Sigmoid colon (tissue), 6 donors: ENCODE measurements at regions not wholly inside any gene's neighbourhood (a gene's known extent, or its start where the extent isn't known, plus 50 kb on each side); places are given as distances from the start of the nearest gene placed in this dataset.

Experiments
- DNase-seq: peaks from one replicate; pipeline ENCODE4 v3.0.0-alpha.2; 2019
- H3K27ac ChIP-seq, 4 donors: fragments of 200-600 bp; sonication (generic); one replicate each; pipeline ENCODE4 v1.5.1; 2016 to 2019; ENCODE audit warnings: mild to moderate bottlenecking in 1 of 4
- H3K27me3 ChIP-seq, 3 donors: fragments of 200-600 bp; sonication (generic); one replicate each; pipeline ENCODE4 v1.5.1; 2019; ENCODE audit warnings: mild to moderate bottlenecking in 1 of 3
- H3K36me3 ChIP-seq, 4 donors: fragments of 200-600 bp; sonication (generic); one replicate each; pipeline ENCODE4 v1.5.1; 2016 to 2019
- H3K4me1 ChIP-seq, 4 donors: fragments of 200-600 bp; sonication (generic); one replicate each; pipeline ENCODE4 v1.5.1; 2017 to 2019
- H3K4me3 ChIP-seq, 4 donors: fragments of 200-600 bp; sonication (generic); one replicate each; pipeline ENCODE4 v1.5.1; 2017 to 2019; ENCODE audit warnings: mild to moderate bottlenecking in 2 of 4, moderate library complexity in 1 of 4
- H3K9me3 ChIP-seq, 4 donors: fragments of 200-600 bp in 3 of 4; sonication (generic) in 3 of 4; one replicate each; pipeline versions ENCODE4 v1.5.1 to v1.6.1; 2013 to 2019
- CTCF ChIP-seq, 4 experiments: fragments of 450-650 bp in 3 of 4; fragments of 200-600 bp in 1 of 4; IDR thresholded peaks; one replicate each; pipeline ENCODE4 v1.5.1; 2016 to 2019; ENCODE audit warnings: antibody characterized with exemption in 4 of 4, mild to moderate bottlenecking in 3 of 4, moderate library complexity in 2 of 4
- EP300 ChIP-seq, 4 donors: sonication (generic); formaldehyde crosslinking; IDR thresholded peaks; one replicate each; pipeline ENCODE4 v1.6.1; 2017; ENCODE audit warnings: antibody characterized with exemption in 4 of 4
- POLR2A ChIP-seq, 2 donors: fragments of 450-650 bp; IDR thresholded peaks; one replicate each; pipeline ENCODE4 v1.6.1; 2016; ENCODE audit warnings: antibody characterized with exemption in 2 of 2, mild to moderate bottlenecking in 2 of 2, moderate library complexity in 2 of 2
- POLR2AphosphoS5 ChIP-seq, 4 donors: sonication (generic); formaldehyde crosslinking; IDR thresholded peaks; one replicate each; pipeline ENCODE4 v1.6.1; 2017; ENCODE audit warnings: antibody characterized with exemption in 4 of 4
- WGBS, 2 donors: extraction: QIAGEN DNeasy Blood & Tissue Kit; methylation state at CpG; one replicate each; pipeline ENCODE4 v1.1.7; 2013; 5-methylcytosine and 5-hydroxymethylcytosine counted together
- intact Hi-C: fragments of 100-400 bp; cut with DNase I; formaldehyde crosslinking; loops from one replicate; pipeline ENCODE4 v1.15.1; 2023
- donor health status: healthy with polysubstance abuse.
- donor health status: healthy.

- Histone ChIP-seq H3K9me3 (no peaks in the 10 kb centered on the region), H3K27ac (no peak overlapping the region), H3K27me3 (no peaks in the 10 kb centered on the region), H3K4me1 (no peaks in the 10 kb centered on the region), H3K4me3 (no peak overlapping the region), H3K36me3 (no peaks in the 10 kb centered on the region)
- TF ChIP-seq POLR2AphosphoS5 (IDR thresholded peaks at IDR 0.05) (no peak), EP300 (IDR thresholded peaks at IDR 0.05) (no peak), CTCF (IDR thresholded peaks at IDR 0.05) (no peak), POLR2A (IDR thresholded peaks at IDR 0.05) (no peak)
- 72% methylated on average over 3 of the region's 3 CpGs for WGBS, 2 donors
- DNase-seq, result no peak
- intact Hi-C loops, result no loop called here
Observed at GRCh38 chr2:14891546-14891945, 259.0 kb downstream of the LRATD1 start.

GRCh38 chr2:14896330-14897030 is 264.0 kb downstream of the LRATD1 start:
- H3K36me3 ChIP-seq, result no peaks in the 10 kb centered on the region
- DNase-seq, result no peak
- TF ChIP-seq EP300 (IDR thresholded peaks at IDR 0.05) (no peak), POLR2A (IDR thresholded peaks at IDR 0.05) (no peak), POLR2AphosphoS5 (IDR thresholded peaks at IDR 0.05) (no peak), CTCF (IDR thresholded peaks at IDR 0.05) (no peak)
- H3K27ac ChIP-seq, result no peak overlapping the region
- no peaks in the 10 kb centered on the region for H3K27me3 ChIP-seq
- H3K4me1 ChIP-seq, result no peaks in the 10 kb centered on the region
- H3K4me3 ChIP-seq, result no peak overlapping the region
- H3K9me3 ChIP-seq, result no peaks in the 10 kb centered on the region
- intact Hi-C loops, result no loop called here
- 88 to 91% methylated on average over 9 of the region's 9 CpGs for WGBS, 2 donors

- intact Hi-C loops, result no loop called here
- TF ChIP-seq POLR2AphosphoS5 (IDR thresholded peaks at IDR 0.05), result no peak
- TF ChIP-seq POLR2A (IDR thresholded peaks at IDR 0.05), result no peak
- no peak for TF ChIP-seq EP300 (IDR thresholded peaks at IDR 0.05)
- no peak for TF ChIP-seq CTCF (IDR thresholded peaks at IDR 0.05)
- no peak for DNase-seq
- Histone ChIP-seq H3K27me3 (no peaks in the 10 kb centered on the region), H3K36me3 (no peaks in the 10 kb centered on the region), H3K4me1 (no peaks in the 10 kb centered on the region), H3K27ac (no peak overlapping the region), H3K4me3 (no peak overlapping the region), H3K9me3 (no peaks in the 10 kb centered on the region)
- WGBS, 2 donors, result 87 to 91% methylated on average over 4 of the region's 4 CpGs
Observed at GRCh38 chr2:14899621-14900414, 267.3 kb downstream of the LRATD1 start.

- no peaks in the 10 kb centered on the region for H3K9me3 ChIP-seq
- H3K4me3 ChIP-seq, result no peak overlapping the region
- H3K4me1 ChIP-seq, result no peaks in the 10 kb centered on the region
- DNase-seq, result no peak
- H3K36me3 ChIP-seq, result no peaks in the 10 kb centered on the region
- intact Hi-C loops, result no loop called here
- no peaks in the 10 kb centered on the region for H3K27me3 ChIP-seq
- TF ChIP-seq POLR2AphosphoS5 (IDR thresholded peaks at IDR 0.05), result no peak
- no peak for TF ChIP-seq EP300 (IDR thresholded peaks at IDR 0.05)
- TF ChIP-seq CTCF (IDR thresholded peaks at IDR 0.05), result no peak
- TF ChIP-seq POLR2A (IDR thresholded peaks at IDR 0.05), result no peak
- WGBS, 2 donors, result 81 to 91% methylated on average over 3 of the region's 3 CpGs
- no peak overlapping the region for H3K27ac ChIP-seq
Observed at GRCh38 chr2:14901737-14902136, 269.2 kb downstream of the LRATD1 start.
